GM21786 (cell line): ENCODE measurements at regions not wholly inside any gene's neighbourhood (a gene's known extent, or its start where the extent isn't known, plus 50 kb on each side); places are given as distances from the start of the nearest gene placed in this dataset.
"Not testable (repeated sequence)": the region's sequence is repeated elsewhere in the genome, so short reads cannot be mapped to it uniquely, and the experiment has no call there.

Source experiments
- ATAC-seq: cut with Tn5 transposase; IDR thresholded peaks from one replicate; pipeline ENCODE4 v1.9.1; 2021; ENCODE audit not compliant: unreplicated experiment

DNA sequence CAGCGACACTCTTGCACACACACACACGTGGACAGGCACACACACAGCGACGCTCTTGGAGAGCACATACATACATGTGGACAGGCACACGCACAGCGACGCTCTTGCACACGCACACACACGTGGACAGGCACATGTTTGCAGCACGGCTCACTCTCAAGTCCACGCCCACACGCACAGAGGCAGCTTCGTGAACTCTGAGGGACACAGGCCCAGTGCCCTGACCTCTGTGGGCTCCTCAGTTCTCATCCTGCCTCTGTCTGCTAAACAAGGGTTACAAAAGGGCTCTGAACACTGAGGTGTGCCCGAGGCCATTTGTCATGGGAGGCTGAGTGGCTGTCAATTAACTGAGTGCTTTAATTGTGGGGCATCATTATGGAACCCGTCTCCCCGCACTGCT lies 558.8 kb upstream of the ADAMTS16 start:
- ATAC-seq, result no peak

- ATAC-seq, result no peak
Observed at GRCh38 chr5:4584982-4585381, 555.1 kb upstream of the ADAMTS16 start.

GRCh38 chr5:4613440-4613839 lies 526.7 kb upstream of the ADAMTS16 start:
- no peak for ATAC-seq

DNA sequence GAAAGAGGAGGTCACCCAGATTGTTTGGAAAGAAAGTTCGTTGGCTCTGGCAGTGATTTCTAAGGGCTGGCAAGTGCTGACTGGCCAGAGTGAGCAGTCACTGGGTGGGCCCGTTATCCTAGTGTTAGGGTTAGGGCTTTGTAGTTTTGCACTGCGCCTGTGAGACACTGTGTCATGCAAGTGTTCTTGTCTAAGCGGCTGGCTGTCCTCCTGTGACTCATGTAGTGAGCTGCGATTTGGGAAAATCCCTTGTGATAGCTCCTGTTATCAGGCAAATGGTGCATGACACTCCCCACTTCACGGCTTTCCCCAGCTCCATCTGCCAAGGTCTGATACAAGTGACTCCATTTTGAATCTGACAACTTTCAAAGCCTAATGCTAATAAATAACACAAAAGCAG lies 526.0 kb upstream of the ADAMTS16 start:
- no peak for ATAC-seq

DNA sequence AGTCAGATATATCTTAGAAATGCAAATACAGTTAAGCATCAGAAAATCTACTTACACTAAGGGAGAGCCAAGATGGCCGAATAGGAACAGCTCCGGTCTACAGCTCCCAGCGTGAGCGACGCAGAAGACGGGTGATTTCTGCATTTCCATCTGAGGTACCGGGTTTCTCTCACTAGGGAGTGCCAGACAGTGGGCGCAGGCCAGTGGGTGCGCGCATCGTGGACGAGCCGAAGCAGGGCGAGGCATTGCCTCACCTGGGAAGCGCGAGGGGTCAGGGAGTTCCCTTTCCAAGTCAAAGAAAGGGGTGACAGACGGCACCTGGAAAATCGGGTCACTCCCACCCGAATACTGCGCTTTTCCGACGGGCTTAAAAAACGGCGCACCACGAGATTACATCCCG lies 524.8 kb upstream of the ADAMTS16 start:
- not testable (repeated sequence) for ATAC-seq

- ATAC-seq, result no peak
Observed at GRCh38 chr5:4625206-4625896, 514.8 kb upstream of the ADAMTS16 start.

GRCh38 chr5:4627131-4627530 lies 513.0 kb upstream of the ADAMTS16 start:
- no peak for ATAC-seq

DNA sequence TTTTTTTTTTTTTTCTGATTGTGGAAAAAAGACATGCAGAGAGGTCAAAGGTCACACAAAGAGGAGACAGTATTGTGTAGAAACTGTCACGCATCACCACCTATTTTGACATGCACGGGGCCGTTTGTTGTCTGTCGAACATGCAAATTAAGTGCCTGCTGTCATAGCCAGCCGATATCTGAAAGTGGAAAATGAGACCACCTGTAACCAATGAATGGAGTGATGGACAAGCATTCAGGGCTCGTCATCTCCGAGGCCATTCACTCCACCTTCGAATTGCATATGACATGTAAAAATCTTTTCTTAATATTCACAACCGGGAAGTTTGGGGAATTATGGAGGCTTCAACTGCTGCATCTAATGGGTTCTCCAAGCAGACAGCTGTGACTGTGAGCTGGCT lies 512.2 kb upstream of the ADAMTS16 start:
- no peak for ATAC-seq

DNA sequence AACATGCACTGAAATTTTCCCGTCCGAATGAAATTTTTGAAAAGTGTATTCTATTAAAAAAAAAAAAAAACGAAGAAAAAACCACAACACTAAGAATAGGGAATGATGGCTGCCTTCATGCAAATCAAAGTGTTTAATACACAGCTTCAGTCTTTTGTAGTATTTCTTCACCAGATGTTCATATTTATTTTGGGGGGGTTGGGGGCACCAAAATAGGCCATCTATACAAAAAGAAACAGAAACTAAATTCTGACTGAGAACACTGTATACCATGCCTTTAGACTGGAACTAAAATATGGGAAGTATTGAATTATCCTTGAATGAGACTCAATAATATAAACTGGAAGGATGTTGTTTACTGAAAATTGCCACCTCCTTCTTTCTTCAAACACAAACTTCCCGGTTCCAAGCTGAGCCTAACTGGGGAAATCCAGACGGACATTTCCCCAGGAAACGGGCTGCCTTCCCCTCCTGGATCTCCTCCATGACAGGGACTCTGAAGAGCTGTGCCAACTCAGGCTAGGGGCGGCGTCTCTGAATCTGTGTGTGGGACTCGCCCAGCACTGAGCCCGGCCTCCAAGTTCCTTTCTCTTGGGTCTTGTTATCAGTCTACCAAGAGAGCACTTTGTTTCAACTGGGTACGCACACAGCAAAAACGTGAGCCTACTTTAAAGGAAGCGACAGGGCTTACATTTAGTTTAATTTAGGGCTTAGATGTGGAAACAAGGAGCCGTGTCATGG lies 511.3 kb upstream of the ADAMTS16 start:
- ATAC-seq, result no peak

- ATAC-seq, result no peak
Observed at GRCh38 chr5:4630031-4630430, 510.1 kb upstream of the ADAMTS16 start.

- ATAC-seq, result no peak
Observed at GRCh38 chr5:4634342-4634741, 505.8 kb upstream of the ADAMTS16 start.

DNA sequence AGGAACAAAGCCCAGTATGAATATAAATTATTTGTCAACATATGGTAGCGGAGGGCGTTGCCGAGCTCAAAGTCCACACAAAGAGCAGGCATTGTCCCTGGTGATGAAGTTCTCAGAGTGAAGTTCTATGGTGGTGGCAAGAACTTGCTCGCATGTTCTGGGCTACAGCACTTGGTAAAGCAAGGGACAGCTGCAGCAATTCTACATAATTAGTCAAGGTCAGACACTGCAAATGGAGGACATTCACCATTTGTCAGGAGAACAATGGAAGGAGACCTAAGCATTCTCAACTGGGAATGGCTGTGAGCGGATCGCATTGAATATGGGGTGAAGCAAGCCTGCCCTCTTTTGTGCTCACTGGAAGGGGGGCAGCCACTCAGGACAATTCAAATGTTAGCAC lies 503.8 kb upstream of the ADAMTS16 start:
- no peak for ATAC-seq

DNA sequence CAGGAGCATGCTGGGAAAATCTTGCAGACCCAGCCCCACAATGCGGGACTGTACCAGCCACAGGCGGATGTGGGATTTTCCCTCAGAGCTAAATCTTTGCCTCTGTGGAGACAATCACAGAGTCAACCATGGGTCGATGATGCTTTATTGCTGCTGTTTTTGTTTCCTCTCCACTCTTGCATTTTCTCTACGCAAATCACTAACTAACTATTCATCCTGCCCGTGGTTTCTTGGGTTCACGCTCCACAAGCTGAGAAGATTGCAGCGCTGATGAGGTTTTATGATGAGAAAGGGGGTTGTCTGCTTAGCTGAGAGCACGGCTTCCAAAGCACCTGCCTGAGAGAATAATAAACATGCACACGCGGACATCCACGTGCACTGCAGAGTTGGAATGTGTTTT lies 500.2 kb upstream of the ADAMTS16 start:
- no peak for ATAC-seq

DNA sequence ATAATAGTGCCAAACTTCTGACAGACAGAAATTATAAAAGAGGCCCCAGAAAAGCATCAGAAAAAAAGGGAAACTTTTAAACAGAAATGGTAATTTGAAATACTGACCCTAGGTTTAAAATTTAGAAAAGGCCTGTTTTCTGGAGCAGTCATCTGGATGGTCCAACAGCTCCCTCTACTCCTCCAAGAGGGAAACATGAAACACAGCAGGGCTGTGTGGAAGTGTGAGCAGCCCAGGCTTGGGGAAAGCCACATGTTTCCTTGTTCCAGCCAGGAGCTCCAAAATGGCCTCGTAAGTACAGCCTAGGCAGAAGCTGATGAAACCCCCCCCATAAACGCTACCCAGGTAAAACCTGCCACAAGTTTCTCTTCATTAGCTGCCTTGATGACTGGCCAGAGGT lies 499.3 kb upstream of the ADAMTS16 start:
- ATAC-seq, result no peak

GRCh38 chr5:4642525-4642924 lies 497.6 kb upstream of the ADAMTS16 start:
- ATAC-seq, result no peak

- no peak for ATAC-seq
Observed at GRCh38 chr5:4643190-4643589, 496.9 kb upstream of the ADAMTS16 start.

GRCh38 chr5:4643960-4644359 lies 496.2 kb upstream of the ADAMTS16 start:
- ATAC-seq, result no peak

GRCh38 chr5:4646715-4647375 lies 493.3 kb upstream of the ADAMTS16 start:
- no peak for ATAC-seq

DNA sequence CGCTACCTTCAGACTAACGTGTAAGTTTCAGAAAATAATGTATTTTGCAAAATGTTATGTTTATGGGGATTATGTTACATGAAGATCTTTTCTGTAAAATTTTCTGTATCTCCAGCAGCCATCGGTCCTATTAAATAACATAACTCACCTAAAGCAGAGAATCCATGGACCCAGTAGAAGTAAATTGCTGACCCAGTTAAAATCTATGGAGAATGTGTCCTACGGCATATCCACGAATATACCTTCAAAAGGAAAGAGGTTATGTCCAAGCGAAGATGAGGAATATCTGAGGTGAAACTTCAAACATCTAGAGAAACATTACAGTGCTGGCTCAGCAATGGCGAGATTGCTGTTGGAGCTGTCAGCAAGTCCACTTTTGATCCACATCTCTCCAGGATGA lies 492.2 kb upstream of the ADAMTS16 start:
- no peak for ATAC-seq

- ATAC-seq, result no peak
Observed at GRCh38 chr5:4651806-4652565, 488.1 kb upstream of the ADAMTS16 start.

DNA sequence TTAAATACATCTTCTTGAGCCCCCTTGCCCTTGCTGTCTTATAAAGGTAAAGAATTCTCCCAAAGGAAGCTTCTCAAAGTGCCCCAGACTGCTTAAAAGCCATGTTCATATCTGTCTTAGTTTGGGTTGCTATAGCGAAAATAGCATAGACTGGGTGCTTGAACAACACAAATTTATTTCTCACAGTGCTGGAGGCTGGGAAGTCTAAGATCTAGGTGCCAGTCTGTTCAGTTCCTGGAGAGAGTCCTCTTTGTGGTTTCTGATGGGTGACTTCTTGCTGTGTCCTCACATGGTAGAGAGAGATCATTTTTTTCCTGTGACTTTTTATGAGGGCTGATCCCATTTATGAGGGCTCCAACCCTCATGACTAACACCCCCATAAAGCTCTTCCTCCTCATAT lies 486.7 kb upstream of the ADAMTS16 start:
- ATAC-seq, result no peak
